ENCODE measurements at regions not wholly inside any gene's neighbourhood (a gene's known extent, or its start where the extent isn't known, plus 50 kb on each side); places are given as distances from the start of the nearest gene placed in this dataset.
"Not testable (repeated sequence)": the region's sequence is repeated elsewhere in the genome, so short reads cannot be mapped to it uniquely, and the experiment has no call there.

DNA sequence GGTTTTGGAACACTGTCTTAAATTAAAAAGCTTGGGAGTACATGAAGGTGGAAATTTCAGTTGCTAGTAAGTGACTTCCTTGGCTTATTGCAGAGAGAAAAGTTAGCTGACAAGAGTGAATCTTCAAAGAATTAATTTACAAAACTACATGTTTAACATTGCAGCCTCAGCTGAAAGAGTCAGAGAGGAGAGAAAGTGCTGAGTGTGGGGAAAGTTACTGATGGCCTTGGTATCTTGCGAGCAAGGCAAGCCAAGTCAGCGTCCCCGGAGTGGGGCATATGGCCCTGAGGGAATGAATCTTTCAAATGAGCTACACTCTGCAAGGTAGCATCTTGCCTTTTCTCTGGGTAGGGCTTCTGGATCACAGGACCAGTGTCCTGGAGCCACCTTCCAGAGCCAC lies 131.3 kb downstream of the LPIN1 start:
- DNase-seq (ENCODE audit: low spot score in 2 of 2) = no peak
- 94% methylated on average over 3 of the region's 3 CpGs for WGBS, 2 donors
- H3K9me3 ChIP-seq = no peaks in the 10 kb centered on the region

GRCh38 chr2:11885253-11885652 lies 138.8 kb downstream of the LPIN1 start:
- WGBS, 2 donors = 71 to 87% methylated on average over 4 of the region's 4 CpGs
- H3K36me3 ChIP-seq; H3K27ac ChIP-seq; H3K4me3 ChIP-seq; H3K27me3 ChIP-seq; H3K4me1 ChIP-seq; DNase-seq (ENCODE audit: low spot score in 2 of 2): not testable (repeated sequence)
- H3K9me3 ChIP-seq = peaks cover 0 to 28% (median 9%) of the 10 kb centered on the region in 4 donors

More for the DNA sequence above, 131.3 kb downstream of the LPIN1 start:
- no peaks in the 10 kb centered on the region for H3K36me3 ChIP-seq
- H3K27me3 ChIP-seq = no peaks in the 10 kb centered on the region
- H3K27ac ChIP-seq = no peak overlapping the region
- TF ChIP-seq POLR2A (IDR thresholded peaks at IDR 0.05) = no peak
- TF ChIP-seq EP300 (IDR thresholded peaks at IDR 0.05) = no peak
- H3K4me3 ChIP-seq = no peak overlapping the region
- peaks cover 0 to 3% (median 0%) of the 10 kb centered on the region in 4 donors for H3K4me1 ChIP-seq

DNA sequence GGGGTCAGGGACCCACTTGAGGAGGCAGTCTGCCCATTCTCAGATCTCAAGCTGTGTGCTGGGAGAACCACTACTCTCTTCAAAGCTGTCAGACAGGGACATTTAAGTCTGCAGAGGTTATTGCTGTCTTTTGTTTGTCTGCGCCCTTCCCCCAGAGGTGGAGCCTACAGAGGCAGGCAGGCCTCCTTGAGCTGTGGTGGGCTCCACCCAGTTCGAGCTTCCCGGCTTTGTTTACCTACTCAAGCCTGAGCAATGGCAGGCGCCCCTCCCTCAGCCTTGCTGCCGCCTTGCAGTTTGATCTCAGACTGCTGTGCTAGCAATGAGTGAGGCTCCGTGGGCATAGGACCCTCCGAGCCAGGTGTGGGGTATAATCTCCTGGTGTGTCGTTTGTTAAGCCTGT lies 140.5 kb downstream of the LPIN1 start:
- not testable (repeated sequence) for H3K36me3 ChIP-seq; DNase-seq (ENCODE audit: low spot score in 2 of 2); H3K4me1 ChIP-seq; H3K27me3 ChIP-seq; H3K27ac ChIP-seq; H3K4me3 ChIP-seq
- WGBS, 2 donors = 78 to 93% methylated on average over 6 to 8 of the region's 8 CpGs
- peaks cover 0 to 39% (median 10%) of the 10 kb centered on the region in 4 donors for H3K9me3 ChIP-seq

- TF ChIP-seq EP300 (IDR thresholded peaks at IDR 0.05) (no peak), POLR2A (IDR thresholded peaks at IDR 0.05) (no peak)
- TF ChIP-seq, protein P1, sequence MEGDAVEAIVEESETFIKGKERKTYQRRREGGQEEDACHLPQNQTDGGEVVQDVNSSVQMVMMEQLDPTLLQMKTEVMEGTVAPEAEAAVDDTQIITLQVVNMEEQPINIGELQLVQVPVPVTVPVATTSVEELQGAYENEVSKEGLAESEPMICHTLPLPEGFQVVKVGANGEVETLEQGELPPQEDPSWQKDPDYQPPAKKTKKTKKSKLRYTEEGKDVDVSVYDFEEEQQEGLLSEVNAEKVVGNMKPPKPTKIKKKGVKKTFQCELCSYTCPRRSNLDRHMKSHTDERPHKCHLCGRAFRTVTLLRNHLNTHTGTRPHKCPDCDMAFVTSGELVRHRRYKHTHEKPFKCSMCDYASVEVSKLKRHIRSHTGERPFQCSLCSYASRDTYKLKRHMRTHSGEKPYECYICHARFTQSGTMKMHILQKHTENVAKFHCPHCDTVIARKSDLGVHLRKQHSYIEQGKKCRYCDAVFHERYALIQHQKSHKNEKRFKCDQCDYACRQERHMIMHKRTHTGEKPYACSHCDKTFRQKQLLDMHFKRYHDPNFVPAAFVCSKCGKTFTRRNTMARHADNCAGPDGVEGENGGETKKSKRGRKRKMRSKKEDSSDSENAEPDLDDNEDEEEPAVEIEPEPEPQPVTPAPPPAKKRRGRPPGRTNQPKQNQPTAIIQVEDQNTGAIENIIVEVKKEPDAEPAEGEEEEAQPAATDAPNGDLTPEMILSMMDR (IDR thresholded peaks at IDR 0.05) = no peak
- no peaks in the 10 kb centered on the region for H3K27me3 ChIP-seq
- no peak overlapping the region for H3K27ac ChIP-seq
- no peaks in the 10 kb centered on the region for H3K36me3 ChIP-seq
- H3K9me3 ChIP-seq = peaks cover 0 to 39% (median 10%) of the 10 kb centered on the region in 4 donors
- H3K4me3 ChIP-seq = no peak overlapping the region
- no peaks in the 10 kb centered on the region for H3K4me1 ChIP-seq
- 60 to 72% methylated on average over 2 of the region's 2 CpGs for WGBS, 2 donors
- no peak for DNase-seq (ENCODE audit: low spot score in 2 of 2)
Observed at GRCh38 chr2:11889101-11889850, 142.8 kb downstream of the LPIN1 start.

- no peaks in the 10 kb centered on the region for H3K4me1 ChIP-seq
- 85 to 90% methylated on average over 1 of the region's 1 CpG for WGBS, 2 donors
- peaks cover 0 to 39% (median 10%) of the 10 kb centered on the region in 4 donors for H3K9me3 ChIP-seq
- no peaks in the 10 kb centered on the region for H3K36me3 ChIP-seq
- TF ChIP-seq POLR2A (IDR thresholded peaks at IDR 0.05) (no peak), EP300 (IDR thresholded peaks at IDR 0.05) (no peak)
- TF ChIP-seq, protein P1 (IDR thresholded peaks at IDR 0.05) = no peak
- no peak for DNase-seq (ENCODE audit: low spot score in 2 of 2)
- H3K27me3 ChIP-seq = no peaks in the 10 kb centered on the region
- H3K4me3 ChIP-seq = no peak overlapping the region
- H3K27ac ChIP-seq = no peak overlapping the region
Observed at GRCh38 chr2:11889854-11890253, 143.4 kb downstream of the LPIN1 start.

DNA sequence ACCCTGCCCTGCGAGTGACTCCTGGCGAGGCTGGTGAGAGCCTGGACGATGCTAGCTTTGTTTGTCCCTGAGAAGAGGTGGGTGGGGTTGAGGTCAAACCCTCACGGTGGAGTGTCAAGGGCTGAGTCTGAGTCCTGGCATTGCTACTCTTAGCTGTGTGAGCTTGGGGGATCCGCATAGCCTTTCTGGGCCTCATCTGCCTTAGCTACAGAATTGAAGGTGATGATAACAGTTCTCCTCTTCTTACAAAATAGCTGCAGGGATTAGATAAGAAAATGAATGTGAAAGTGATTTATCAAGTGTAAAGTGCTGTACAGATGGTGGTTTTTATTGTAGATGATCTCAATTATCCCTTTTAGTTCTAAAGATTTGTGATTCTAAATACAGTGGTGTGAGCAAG lies 144.6 kb downstream of the LPIN1 start:
- WGBS, 2 donors = 62 to 66% methylated on average over 5 of the region's 5 CpGs
- Histone ChIP-seq H3K4me1 (no peaks in the 10 kb centered on the region), H3K36me3 (no peaks in the 10 kb centered on the region)

More for the DNA sequence above, 144.6 kb downstream of the LPIN1 start:
- TF ChIP-seq, protein P1 (IDR thresholded peaks at IDR 0.05) = no peak
- TF ChIP-seq EP300 (IDR thresholded peaks at IDR 0.05) = no peak
- TF ChIP-seq POLR2A (IDR thresholded peaks at IDR 0.05) = no peak
- H3K27ac ChIP-seq = no peak overlapping the region
- H3K27me3 ChIP-seq = no peaks in the 10 kb centered on the region
- H3K9me3 ChIP-seq = peaks cover 0 to 33% (median 10%) of the 10 kb centered on the region in 4 donors
- DNase-seq (ENCODE audit: low spot score in 2 of 2) = no peak
- H3K4me3 ChIP-seq = no peak overlapping the region

All from tibial nerve (tissue), 4 donors.